ENCODE measurements at regions not wholly inside any gene's neighbourhood (a gene's known extent, or its start where the extent isn't known, plus 50 kb on each side); places are given as distances from the start of the nearest gene placed in this dataset.

- TF ChIP-seq, protein P1, sequence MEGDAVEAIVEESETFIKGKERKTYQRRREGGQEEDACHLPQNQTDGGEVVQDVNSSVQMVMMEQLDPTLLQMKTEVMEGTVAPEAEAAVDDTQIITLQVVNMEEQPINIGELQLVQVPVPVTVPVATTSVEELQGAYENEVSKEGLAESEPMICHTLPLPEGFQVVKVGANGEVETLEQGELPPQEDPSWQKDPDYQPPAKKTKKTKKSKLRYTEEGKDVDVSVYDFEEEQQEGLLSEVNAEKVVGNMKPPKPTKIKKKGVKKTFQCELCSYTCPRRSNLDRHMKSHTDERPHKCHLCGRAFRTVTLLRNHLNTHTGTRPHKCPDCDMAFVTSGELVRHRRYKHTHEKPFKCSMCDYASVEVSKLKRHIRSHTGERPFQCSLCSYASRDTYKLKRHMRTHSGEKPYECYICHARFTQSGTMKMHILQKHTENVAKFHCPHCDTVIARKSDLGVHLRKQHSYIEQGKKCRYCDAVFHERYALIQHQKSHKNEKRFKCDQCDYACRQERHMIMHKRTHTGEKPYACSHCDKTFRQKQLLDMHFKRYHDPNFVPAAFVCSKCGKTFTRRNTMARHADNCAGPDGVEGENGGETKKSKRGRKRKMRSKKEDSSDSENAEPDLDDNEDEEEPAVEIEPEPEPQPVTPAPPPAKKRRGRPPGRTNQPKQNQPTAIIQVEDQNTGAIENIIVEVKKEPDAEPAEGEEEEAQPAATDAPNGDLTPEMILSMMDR (IDR thresholded peaks at IDR 0.05; ENCODE audit: poor library complexity, severe bottlenecking) = no peak
- TF ChIP-seq EP300 (conservative IDR thresholded peaks at IDR 0.05; ENCODE audit: poor library complexity, severe bottlenecking) = no peak
- TF ChIP-seq MXI1 (conservative IDR thresholded peaks at IDR 0.05; ENCODE audit: poor library complexity, severe bottlenecking) = no peak
- TF ChIP-seq TAF1 (IDR thresholded peaks at IDR 0.05; ENCODE audit: low read depth) = no peak
- TF ChIP-seq RAD21 (conservative IDR thresholded peaks at IDR 0.05) = no peak
Measured at GRCh38 chr7:113392421-113392820, 274.1 kb upstream of the SMIM30 start.
